GM12878 (cell line): ENCODE measurements at regions not wholly inside any gene's neighbourhood (a gene's known extent, or its start where the extent isn't known, plus 50 kb on each side); places are given as distances from the start of the nearest gene placed in this dataset.

ENCODE experiments used
- CUX1 ChIP-seq: IDR thresholded peaks from 2 replicates; pipeline ENCODE4 v1.6.1; 2012; ENCODE audit warnings: improper control_type of control experiment, low read depth, low read length; ENCODE audit not compliant: insufficient replicate concordance
- ESRRA ChIP-seq: IDR thresholded peaks from 2 replicates; pipeline ENCODE4 v1.6.1; 2012; ENCODE audit warnings: mild to moderate bottlenecking, low read length, improper control_type of control experiment
- FOXM1 ChIP-seq: IDR thresholded peaks from 2 replicates; pipeline ENCODE4 v1.6.1; 2012; ENCODE audit warnings: low read depth, mild to moderate bottlenecking, inconsistent platforms, low read length, moderate library complexity
- RUNX3 ChIP-seq: IDR thresholded peaks from 2 replicates; pipeline ENCODE4 v1.6.1; 2012; ENCODE audit warnings: low read length, inconsistent platforms
- SMC3 ChIP-seq: IDR thresholded peaks from 2 replicates; pipeline ENCODE4 v1.6.1; 2011; ENCODE audit warnings: low read length, improper control_type of control experiment, borderline replicate concordance

DNA sequence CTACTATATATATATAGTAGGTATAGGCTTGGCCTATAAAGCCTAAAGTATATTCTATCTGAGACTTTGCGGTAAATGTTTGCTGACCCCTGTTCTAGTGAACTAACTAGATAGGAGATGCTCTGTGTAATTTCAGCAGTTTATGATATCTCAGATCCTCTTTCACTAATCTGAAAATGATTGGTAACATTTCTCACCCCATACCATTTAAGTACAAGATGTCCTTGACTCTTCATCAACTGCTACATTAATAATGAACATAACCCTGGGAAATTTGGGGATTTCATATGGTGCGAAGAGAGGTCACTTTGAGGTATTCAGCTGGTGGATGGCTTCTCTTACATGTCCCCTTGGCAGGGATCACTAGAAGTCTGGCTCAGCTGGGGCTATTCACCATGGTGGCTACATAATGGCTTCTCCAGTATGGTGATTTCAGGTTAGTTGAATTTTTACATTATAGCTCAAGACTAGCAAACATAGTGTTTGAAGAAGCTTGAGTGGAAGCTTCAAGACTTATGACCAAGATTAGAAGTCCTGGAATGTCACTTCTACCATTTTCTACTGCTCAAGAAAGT lies 103.6 kb upstream of the MYCBP2 start (continued):
- peak; percentile 61 for TF ChIP-seq CUX1
- peak; percentile 53; the same call in 1 of the 2 replicates for TF ChIP-seq RUNX3
- TF ChIP-seq FOXM1: peak; percentile 21; the same call in 1 of the 2 replicates
- 0 out of 2 replicates have a peak, but pooled peaks have one; percentile 29 for TF ChIP-seq ESRRA
- TF ChIP-seq SMC3: no peak
